ENCODE measurements at regions not wholly inside any gene's neighbourhood (a gene's known extent, or its start where the extent isn't known, plus 50 kb on each side); places are given as distances from the start of the nearest gene placed in this dataset.

DNA sequence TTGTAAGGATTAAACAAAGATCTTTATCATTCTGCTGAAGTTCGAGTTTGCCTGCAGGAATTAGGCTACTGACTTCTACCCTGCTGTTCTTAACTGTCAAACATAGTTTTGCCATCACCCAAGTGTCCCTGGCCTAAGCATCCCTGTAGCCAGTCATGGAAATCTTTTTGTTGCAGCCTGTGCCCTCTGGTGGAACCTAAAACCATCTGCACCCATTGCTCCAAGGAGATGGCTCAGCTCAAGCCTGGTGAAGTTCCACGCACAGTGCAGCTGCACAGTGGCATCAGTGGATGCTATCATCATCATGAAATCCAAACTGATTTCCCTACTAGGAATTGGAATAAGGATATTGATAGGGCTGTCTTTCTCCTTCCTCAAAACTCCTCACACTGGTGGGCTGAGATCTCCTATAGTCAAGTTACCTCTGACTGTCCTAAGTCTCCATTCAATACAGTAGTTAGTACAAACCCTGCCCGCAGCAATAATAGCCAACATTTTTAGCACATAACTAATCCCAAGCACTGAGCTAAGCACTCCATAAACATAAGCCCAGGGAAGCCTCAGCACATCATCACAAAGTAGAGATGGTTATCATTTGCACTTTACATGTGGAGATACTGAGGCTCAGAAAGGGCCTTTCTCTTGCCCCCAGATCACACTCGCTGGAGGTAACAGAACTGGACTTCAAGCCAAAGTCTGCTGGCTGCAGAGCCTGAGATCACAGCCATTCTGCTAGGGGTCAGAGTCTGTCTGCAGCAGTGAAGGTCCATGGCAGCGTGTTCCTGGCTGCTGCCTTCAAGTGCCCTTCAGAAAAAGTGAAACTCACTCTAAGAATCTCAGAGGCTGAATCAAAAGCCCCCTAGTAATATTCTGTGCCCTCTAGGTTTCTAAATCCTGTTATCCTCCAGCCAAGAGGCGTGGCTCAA is 77.2 kb upstream of the MC3R start:
- TF ChIP-seq, protein P1, sequence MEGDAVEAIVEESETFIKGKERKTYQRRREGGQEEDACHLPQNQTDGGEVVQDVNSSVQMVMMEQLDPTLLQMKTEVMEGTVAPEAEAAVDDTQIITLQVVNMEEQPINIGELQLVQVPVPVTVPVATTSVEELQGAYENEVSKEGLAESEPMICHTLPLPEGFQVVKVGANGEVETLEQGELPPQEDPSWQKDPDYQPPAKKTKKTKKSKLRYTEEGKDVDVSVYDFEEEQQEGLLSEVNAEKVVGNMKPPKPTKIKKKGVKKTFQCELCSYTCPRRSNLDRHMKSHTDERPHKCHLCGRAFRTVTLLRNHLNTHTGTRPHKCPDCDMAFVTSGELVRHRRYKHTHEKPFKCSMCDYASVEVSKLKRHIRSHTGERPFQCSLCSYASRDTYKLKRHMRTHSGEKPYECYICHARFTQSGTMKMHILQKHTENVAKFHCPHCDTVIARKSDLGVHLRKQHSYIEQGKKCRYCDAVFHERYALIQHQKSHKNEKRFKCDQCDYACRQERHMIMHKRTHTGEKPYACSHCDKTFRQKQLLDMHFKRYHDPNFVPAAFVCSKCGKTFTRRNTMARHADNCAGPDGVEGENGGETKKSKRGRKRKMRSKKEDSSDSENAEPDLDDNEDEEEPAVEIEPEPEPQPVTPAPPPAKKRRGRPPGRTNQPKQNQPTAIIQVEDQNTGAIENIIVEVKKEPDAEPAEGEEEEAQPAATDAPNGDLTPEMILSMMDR (IDR thresholded peaks at IDR 0.05) = peak; percentile 7 to 56 (median 38)
- no peak for TF ChIP-seq POLR2A (IDR thresholded peaks at IDR 0.05)
